NCI-H2196 treated with DMSO at 0.1 percent for 48 hours (cell line): ENCODE measurements at regions not wholly inside any gene's neighbourhood (a gene's known extent, or its start where the extent isn't known, plus 50 kb on each side); places are given as distances from the start of the nearest gene placed in this dataset.
A peak's percentile ranks its signal among the peaks of the same experiment; 100 is the strongest.

Experiments used
- DNase-seq: peaks from one replicate; lab custom pipeline; 2025; ENCODE audit not compliant: unreplicated experiment; lab: John Stamatoyannopoulos, UW

DNA sequence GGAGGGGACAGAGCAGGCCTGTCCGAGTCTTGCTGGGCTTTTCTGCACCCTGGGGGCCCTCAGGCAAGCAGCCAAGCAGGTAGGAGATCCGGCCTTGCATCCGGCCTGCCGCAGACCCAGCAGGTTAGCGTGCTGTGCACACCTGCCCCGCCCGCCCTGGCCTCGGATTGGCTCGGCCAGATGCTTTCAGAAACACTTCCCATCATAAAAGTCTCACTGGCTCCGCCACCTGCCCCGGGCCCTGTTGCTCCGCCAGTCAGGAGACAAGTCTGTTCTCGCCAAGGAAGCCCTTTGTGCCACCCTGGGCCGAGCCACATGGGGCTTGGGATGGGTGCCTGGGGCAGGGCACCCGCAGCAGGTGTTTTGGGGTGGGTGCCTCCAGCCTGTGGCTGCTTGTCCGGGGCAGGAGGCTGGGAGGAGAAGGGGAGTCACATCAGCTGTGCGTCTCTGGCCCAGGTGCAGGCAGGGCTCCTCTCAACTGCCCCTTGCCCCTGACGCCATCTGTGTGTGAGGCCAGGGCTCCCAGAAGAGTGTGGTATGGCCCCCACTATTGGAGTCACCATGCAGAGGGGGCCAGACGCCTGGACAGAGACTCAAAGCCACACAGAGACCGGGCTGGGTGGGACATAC is 228.2 kb upstream of the GSE1 start:
- peak; percentile 65 for DNase-seq

DNA sequence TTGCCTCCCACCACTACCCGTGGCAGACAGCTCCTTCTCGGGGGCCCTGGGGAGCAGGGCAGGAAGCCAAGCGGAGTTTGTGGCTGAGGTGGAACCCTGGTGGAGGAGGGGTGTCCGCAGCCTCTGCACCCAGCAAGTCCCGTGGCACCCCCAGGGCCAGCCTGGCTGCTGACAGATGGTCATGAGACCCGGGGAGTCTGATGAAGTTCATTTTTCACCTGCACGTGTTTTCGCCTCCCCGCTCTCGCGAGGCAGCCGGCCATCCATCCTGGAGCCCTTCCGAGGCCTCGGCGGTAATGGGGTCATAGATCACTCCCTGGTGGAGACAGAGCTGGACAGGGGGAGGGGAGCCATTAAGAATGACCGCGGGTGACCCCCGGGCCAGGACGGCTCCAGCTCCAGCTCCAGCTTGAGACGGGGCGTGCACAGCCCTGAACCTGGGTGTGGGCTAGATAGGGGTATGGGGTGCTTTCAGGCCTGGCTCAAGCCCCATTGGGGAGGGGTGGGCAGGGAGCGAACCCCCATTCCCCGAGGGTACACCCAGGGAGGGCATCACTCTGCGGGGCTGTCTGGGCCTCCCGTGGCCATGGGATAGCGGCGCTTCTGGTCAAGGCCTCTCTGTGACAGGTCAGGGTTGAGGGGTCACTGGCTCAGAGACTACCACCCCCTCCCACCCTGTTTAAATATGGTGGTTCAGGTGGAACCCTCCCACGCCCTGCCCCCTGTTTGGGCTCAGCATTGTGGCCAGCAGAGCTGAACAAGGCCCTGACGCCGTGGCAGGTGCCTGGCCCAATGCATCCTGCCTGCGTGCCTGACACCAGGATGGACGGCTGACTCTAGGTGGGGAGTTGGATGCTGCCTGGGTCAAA is 227.4 kb upstream of the GSE1 start:
- DNase-seq, result no peak

DNA sequence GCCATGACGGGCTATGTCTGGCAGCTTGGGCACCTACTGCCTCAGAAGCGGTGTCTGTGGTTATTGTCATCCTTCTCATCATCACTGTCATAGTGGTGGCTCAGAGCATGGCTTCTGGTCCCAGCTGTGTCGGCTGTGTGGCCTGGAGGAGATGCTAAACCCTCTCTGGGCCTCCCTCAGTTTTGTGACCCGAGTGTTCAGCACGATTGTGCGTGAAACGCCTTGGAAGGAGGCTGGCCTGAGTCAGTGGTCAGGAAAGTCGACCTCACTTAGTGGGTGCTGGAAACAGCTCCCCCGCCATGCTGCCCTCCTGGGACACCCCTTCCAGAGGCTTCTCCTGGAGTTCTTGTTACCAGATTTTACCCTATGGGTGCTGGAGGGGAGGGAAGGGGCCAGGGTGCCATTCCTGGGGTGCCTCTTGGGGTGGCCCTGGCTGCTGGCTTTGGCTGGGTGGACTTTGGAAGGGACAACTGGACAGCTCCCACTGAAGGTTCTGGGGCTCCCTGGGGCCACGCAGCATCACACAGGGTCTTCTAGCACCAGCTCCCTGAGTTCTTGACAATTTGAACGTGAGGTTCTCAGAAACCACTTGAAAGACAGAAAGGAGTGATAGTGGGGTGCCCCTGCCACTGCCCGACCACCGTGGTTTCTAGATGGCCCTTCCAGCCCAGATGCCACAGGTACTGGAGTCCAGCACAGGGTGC is 226.5 kb upstream of the GSE1 start:
- no peak for DNase-seq

DNA sequence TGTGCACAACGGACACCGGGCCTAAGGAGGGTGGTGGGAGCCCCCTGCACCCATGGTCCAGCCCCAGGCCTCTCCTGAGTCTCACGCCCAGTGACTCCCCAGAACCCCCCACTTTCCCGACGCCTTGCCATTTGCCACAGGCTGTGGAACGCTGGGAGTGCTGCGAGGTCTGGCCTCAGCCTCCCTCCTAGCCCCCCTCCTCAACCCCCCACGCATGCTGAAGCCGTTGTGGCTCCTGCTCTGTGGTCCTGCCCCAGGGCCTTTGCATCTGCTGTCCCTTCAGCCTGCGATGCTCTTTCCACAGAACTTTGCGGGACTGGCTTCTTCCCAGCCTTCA is 226.0 kb upstream of the GSE1 start:
- no peak for DNase-seq

DNA sequence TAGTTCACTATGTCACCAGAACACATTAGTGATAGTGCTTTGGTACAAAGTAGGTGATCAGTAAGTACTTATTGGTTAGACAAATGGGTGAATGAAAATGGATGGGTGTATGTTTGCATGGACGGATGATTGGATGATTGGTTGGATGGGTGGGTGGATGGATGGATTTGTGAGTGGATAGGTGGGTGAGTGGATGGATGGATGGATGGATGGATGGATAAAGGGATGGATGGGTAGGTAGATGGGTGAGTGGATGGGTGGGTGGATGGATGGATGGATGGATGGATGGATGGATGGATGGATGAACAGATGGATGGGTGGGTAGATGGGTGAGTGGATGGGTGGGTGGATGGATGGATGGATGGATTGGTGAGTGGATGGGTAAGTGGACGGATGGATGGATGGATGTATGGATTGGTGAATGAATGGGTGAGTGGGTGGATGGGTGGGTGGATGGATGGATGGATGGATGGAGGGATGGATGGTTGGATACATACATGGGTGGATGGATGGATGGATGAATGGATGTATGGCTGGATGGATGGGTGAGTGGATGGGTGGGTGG is 225.3 kb upstream of the GSE1 start:
- DNase-seq, result no peak

DNA sequence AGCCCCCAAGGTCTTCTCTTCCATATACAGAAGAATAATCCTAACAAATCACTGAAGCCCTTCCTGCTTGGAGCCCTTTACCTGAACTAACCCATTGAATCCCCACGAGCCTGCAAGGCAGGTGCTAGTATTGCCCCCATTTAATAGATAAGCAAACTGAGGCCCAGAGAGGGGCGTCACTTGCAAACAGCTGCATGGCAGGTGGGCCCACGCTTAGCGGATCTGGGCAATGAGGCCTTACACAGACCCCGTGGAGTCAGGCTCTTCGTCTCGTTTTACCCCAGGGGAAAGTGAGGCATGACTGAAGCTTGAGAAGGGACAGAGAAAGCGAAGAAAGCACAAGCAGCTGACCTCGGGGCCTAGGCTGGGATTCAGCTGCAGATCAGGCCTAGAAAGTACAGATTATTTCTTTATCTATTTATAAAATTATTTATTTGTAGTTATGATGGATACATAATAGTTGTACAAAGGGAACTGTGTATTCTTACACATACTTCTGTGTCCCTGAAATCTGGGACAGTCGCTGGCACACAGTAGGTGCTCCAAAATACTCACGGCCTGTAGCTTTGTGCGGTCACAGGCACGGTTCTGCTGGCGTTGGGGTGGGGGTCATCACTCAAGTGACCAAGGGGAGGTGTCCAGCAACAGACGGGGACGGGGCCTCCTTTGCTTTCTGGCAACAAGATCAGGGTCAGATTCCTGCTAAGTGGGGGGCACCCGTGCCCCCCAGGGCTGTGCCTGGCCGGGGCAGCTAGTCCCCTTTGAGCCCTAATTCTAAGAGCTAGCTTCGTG is 223.2 kb upstream of the GSE1 start:
- DNase-seq, result no peak

DNA sequence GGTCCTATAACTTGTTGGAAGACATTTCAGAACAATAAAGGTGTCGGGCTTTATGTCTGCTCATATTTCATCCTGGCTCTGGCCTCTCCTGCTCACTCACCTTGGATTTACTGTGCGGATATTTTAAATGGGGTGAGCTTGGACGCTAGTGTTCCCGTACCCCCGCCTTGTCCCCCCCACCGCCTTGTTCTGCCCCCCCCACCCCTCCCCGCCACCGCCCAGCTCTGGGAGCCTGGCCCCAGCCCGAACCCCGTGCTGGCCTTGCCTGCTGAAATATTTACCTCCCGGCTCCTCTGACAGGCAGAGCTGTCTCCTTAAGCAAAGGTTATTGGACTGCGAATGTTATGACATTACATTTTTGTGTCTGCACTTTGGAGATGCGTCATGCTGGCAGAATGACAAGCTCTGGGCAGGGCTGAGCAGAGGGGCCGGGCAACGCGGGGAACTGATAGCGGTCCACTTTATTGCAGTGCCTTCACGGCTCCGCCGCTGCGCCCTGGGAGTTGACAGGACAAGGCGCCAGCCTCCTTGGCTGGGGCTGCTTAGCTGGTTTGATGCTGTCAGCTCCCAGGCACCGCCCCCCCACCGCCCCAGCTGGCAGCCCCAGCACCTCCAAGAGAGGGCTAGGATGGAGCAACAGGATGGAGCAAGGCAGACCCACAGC is 222.5 kb upstream of the GSE1 start:
- DNase-seq, result no peak

DNA sequence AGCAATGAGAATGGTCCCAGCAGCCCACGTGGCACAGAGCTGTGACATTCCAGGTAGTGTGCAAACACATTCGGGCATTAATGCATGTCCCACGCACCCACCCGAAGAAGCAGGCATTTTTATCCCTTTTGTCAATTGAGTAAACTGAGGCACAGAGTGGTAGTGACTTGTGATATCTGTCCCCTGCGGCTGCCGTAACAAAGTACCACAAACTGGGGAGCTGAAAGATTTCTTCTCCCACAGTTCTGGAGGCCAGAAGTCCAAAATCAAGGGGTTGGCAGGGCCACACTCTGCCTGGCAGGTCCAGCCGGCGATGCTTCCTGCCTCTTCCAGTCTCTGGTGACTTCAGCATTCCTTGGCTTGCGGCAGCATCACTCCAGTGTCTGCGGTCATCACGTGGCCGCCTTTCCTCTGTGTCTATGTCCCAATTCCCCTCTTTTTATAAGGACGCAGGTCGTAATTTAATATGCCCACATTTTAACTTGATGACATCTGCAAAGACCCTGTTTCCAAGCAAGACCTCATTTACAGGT is 221.9 kb upstream of the GSE1 start:
- no peak for DNase-seq

DNA sequence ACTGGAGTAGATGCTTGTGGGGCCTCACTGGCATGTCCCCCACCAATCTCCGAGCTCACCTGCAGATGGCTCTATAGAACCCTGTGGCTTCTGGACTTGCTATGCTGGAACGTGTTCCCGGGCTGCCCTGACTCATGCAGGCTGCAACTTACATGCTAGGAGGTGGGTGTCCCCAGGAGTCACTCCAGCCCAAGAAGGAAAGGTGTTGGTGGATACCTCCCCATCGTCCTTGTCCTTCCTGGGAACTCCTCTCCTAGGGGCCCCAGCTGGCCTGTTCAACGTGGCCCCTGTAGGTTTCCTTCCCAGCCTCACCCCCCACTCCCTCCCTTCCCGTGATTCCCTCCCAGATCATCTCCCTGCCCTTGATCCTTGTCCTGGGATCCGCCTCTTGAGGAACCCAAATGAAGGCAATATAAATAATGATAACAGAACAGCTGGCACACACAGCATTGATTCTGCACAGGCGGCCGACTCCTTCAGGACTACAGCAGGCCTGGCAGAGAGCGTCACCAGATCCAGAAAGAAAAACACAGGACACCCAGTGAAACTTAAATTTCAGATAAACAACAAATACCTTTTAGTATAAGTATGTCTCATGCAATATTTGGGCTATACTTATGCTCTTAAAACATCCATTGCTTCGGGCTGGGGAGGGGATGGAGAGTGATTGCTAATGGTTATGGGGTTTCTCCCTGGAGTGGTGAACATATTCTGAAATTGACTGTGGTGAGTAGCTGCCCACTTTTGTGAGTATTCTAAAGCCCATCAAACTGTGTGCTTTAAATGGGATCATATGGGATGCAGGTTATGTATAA is 221.1 kb upstream of the GSE1 start:
- DNase-seq, result no peak

DNA sequence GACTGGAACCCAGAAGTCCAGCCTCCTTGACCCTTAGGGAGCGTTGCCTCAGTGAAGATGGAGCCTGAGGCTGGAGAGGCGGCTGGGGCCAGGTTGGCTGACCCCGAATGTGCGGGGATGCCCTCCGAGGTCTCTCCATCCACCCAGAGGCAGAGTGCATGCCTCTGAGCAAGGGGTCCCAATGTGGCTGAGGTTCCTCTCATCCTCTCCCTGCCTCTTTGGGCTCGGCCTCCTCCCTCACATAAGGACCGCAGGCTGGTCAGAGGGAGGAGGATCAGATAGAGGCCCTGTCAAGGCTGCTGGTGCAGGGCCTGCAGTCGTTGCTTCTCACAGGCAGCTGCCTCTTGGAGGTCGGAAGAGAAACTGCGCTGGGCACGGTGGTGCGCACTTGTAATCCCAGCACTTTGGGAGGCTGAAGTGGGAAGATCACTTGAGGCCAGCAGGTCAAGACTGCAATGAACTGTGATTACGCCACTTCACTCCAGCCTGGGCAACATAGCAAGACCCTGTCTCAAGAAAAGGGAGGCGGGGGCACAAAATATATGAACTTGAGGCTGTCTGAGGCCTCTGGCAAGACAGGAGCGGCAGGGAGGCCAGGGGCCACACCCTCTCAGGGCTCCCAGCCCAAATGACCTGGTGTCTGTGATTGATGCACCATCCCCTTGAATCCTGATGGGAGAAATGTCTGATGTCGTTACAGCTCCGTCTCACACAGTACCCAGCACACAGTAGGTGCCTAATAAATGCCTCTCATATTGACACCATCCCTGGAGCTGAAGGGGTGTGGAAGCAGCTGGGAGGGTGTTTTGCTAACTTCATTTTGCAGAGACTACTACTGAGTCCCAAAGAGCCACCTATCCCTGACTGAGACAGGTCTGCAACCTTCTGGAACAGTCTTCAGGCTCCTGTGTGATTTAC is 220.1 kb upstream of the GSE1 start:
- DNase-seq, result no peak

DNA sequence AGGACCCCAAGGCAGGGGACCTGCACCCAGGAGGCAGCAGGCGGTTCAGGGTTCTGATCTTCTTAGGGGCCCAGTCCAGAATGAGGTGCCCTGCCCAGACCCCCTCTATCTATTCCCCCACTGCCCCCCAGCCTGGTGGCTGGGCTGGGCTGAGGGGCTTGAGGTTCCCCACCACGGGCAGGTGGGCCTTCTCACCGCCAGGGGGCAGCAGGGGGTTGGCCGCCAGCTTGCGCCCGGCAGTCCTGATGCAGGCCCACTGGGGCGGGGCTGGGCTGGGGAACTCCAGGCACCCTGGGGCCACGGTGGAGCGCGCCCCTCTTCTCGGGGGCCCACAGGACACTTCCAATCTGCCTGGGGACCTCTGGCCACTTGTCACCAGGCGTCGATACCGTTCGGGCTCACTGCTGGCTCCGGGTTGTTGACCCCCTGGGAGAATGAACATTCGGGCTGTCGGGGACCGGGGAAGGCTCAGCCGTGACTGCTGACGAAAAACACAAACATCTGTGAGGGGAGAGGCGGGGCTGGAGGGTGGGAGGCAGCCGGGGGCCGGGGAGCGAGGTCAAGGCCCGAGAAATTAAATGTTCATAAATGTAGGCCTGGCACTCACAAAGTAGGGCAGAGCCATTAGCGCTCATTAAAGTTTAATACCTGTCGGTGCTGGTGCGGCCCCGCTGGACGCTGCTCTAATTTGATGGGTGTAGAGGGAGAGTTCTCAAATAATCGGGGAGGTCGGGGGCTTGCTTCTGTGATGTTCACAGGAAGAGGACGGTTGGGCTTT is 219.3 kb upstream of the GSE1 start:
- DNase-seq, result no peak

DNA sequence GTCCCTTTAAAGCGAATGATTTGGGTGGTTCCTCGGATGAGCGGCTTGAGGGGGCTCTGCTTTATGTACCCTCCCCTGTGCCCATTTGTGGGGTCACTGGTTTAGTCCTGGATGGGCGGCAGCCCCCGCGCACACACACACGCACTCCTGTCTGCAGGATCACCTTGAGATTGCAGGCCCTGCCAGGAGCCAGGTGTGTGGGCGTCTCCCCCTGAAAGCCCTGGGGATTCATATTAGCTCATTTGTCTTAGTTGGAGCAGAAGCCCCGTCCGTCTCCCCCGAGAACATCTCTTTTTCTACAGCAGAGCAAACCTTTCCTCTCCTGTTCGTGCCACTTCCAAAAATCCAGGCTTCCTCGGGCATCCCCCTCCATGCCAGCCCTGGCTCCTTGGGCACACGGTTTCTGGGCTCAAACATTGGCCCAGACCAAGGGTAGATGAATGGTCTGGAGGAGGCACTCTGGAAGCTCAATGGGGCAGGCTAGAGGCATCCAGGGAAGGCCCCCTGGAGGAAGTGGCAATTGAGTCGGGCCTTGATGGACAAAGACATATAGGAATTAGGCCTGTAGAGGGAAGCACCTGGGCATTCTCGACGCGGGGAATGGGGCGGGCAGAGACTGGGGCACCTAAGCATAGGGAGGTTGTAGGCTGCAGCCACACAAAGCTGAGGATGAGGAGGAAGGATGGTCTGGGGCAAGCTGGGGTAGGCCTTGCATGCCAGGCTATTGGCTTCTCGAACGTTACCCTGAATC is 218.5 kb upstream of the GSE1 start:
- DNase-seq, result no peak

DNA sequence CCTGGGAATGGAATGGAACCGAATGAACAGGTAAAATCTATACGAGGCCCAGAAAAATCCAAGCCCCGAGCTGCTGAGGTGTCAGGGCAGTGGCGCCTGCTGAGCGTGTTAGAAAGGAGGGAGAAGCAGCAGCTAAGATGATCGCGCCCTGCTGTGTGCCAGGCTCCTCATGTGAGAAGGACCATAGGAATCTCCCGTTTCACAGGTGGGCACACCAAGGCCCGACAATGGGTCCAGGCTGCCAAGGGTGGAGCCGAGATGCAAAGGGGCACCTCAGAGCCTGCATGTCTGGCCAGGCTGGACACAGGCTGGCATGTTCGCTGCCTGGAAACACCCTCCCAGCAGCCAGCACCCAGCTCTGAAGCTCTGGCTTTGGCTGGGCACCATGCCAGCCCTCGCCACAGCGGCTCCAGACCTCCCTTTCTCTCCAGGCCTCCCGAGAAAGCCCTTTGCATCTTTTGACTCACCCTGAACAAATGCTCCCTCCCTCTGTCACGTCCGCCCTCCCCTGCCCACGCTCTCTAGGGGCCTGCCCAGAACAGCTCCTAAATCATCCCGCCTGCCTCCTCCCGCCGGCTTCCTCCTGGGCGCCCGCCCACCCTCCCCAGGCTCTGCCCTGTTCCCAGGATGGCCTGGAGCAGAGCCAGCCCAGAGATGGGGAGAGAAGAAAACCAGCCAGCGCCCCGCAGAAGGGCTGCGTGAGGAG is 217.8 kb upstream of the GSE1 start:
- peak; percentile 46 for DNase-seq

DNA sequence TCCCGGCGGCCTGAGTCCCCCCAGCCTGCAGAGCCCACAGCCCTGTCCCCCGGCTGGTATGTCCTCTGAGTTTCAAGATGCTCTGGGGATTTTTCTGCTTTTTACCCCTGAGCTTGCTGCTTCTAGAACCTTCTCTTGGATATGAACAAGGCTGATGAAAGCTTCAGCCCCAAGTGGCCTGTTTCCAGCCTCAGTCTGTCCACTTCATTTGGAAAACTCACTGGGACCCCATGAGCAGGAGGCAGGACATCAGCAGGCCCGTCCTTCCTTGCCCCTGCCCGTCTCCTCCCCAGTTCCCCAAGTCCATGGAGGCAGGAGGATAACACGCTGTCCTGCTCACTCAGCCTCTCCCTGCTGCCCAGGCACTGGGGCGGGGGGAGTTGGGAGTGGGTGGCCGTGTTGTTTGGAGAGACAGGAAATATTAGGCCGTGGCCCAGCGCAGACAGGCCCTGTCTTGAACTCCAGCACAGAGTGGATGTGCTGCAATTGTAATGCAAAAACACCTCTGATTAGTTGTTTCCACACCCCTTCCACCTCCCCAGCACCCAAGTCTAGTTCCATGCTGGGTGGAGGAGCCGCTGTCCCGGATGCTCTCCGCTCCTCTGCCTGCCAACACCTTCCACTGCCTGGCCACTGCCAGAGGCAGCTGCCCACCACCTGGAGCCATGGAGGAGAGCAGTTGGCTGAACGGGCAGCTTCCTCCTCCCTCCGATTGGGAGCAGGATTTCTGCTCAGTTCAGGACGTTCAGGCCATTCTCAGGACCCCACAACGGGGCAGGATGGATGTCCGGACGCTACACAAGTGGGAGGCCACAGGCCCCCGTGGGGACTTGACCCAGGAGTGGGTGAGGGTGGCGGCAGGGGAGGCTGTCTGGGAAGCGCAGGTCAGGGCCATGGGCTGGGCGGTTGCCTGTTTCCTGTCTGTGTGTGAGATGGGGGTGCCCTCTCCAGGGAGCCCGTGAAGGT is 216.9 kb upstream of the GSE1 start:
- no peak for DNase-seq
